Gastroesophageal sphincter (tissue), 4 donors: ENCODE measurements at regions not wholly inside any gene's neighbourhood (a gene's known extent, or its start where the extent isn't known, plus 50 kb on each side); places are given as distances from the start of the nearest gene placed in this dataset.

Source experiments
- ATAC-seq: fragments of 150-250 bp; one replicate; pipeline ENCODE4 v1.9.1; 2016; ENCODE audit warnings: mild to moderate bottlenecking, moderate library complexity
- H3K27ac ChIP-seq, 4 donors: fragments of 200-600 bp; sonication (generic) in 3 of 4; 1 replicate in 3 of 4; 2 replicates in 1 of 4; pipeline ENCODE4 v1.5.1; 2016 to 2019
- H3K27me3 ChIP-seq: fragments of 200-600 bp; sonication (generic); one replicate; pipeline ENCODE4 v1.5.1; 2019
- H3K36me3 ChIP-seq, 2 donors: fragments of 200-600 bp; sonication (generic); one replicate each; pipeline ENCODE4 v1.5.1; 2019; ENCODE audit warnings: control low read depth in 1 of 2
- H3K4me1 ChIP-seq, 3 donors: fragments of 200-600 bp; sonication (generic); 1 replicate in 2 of 3; 2 replicates in 1 of 3; pipeline ENCODE4 v1.5.1; 2016 to 2019; ENCODE audit warnings: control low read depth in 2 of 3
- H3K4me3 ChIP-seq, 2 donors: fragments of 200-600 bp; sonication (generic); one replicate each; pipeline ENCODE4 v1.5.1; 2019; ENCODE audit warnings: mild to moderate bottlenecking in 1 of 2, moderate library complexity in 1 of 2
- H3K9me3 ChIP-seq, 3 donors: fragments of 200-600 bp; sonication (generic); one replicate each; pipeline ENCODE4 v1.5.1; 2017 to 2019; ENCODE audit warnings: control low read depth in 2 of 3
- EP300 ChIP-seq: sonication (generic); formaldehyde crosslinking; IDR thresholded peaks from one replicate; pipeline ENCODE4 v1.6.1; 2017; ENCODE audit warnings: antibody characterized with exemption, mild to moderate bottlenecking
- POLR2A ChIP-seq, 2 donors: fragments of 450-650 bp; IDR thresholded peaks; one replicate each; pipeline ENCODE4 v1.6.1; 2017; ENCODE audit warnings: antibody characterized with exemption in 2 of 2, mild to moderate bottlenecking in 2 of 2, moderate library complexity in 1 of 2
- POLR2AphosphoS5 ChIP-seq: sonication (generic); formaldehyde crosslinking; IDR thresholded peaks from one replicate; pipeline ENCODE4 v1.6.1; 2017; ENCODE audit warnings: antibody characterized with exemption
- whole genome bisulfite sequencing, 2 donors: methylation state at CpG; one replicate each; pipeline ENCODE4 v1.1.5; 2018; ENCODE audit warnings: low coverage in 1 of 2; 5-methylcytosine and 5-hydroxymethylcytosine counted together
- TF ChIP-seq, protein P1 (sequence below), 4 experiments: fragments of 200-600 bp in 2 of 4; fragments of 450-650 bp in 2 of 4; sonication (generic) in 1 of 4; IDR thresholded peaks; one replicate each; pipeline ENCODE4 v1.5.1; 2017 to 2019; ENCODE audit warnings: antibody characterized with exemption in 4 of 4, mild to moderate bottlenecking in 2 of 4, moderate library complexity in 2 of 4

GRCh38 chr15:31517711-31518110 is 191.1 kb downstream of the KLF13 start:
- TF ChIP-seq POLR2AphosphoS5: no peak
- TF ChIP-seq, protein P1, sequence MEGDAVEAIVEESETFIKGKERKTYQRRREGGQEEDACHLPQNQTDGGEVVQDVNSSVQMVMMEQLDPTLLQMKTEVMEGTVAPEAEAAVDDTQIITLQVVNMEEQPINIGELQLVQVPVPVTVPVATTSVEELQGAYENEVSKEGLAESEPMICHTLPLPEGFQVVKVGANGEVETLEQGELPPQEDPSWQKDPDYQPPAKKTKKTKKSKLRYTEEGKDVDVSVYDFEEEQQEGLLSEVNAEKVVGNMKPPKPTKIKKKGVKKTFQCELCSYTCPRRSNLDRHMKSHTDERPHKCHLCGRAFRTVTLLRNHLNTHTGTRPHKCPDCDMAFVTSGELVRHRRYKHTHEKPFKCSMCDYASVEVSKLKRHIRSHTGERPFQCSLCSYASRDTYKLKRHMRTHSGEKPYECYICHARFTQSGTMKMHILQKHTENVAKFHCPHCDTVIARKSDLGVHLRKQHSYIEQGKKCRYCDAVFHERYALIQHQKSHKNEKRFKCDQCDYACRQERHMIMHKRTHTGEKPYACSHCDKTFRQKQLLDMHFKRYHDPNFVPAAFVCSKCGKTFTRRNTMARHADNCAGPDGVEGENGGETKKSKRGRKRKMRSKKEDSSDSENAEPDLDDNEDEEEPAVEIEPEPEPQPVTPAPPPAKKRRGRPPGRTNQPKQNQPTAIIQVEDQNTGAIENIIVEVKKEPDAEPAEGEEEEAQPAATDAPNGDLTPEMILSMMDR (IDR thresholded peaks at IDR 0.05): no peak
- TF ChIP-seq EP300: no peak
- no peak for TF ChIP-seq POLR2A (IDR thresholded peaks at IDR 0.05)
- no peaks in the 10 kb centered on the region for H3K27me3 ChIP-seq
- peaks cover 0 to 4% of the 10 kb centered on the region in 2 donors for H3K36me3 ChIP-seq
- 96% methylated on average over 4 of the region's 5 CpGs; no CpG with 5 or more reads in 1 of the 2 donors for WGBS, 2 donors
- H3K4me3 ChIP-seq: no peak overlapping the region
- no peak for ATAC-seq
- no peak overlapping the region for H3K27ac ChIP-seq
- H3K9me3 ChIP-seq: no peaks in the 10 kb centered on the region
- no peaks in the 10 kb centered on the region for H3K4me1 ChIP-seq

GRCh38 chr15:31522028-31522427 is 195.4 kb downstream of the KLF13 start:
- no peaks in the 10 kb centered on the region for H3K4me1 ChIP-seq
- peaks cover 0 to 37% of the 10 kb centered on the region in 2 donors for H3K36me3 ChIP-seq
- no peak overlapping the region for H3K27ac ChIP-seq
- no peaks in the 10 kb centered on the region for H3K9me3 ChIP-seq
- 71% methylated on average over 4 of the region's 4 CpGs for WGBS, 2 donors
- no peaks in the 10 kb centered on the region for H3K27me3 ChIP-seq
- H3K4me3 ChIP-seq: no peak overlapping the region
- ATAC-seq: no peak
- TF ChIP-seq EP300 (no peak), POLR2A (IDR thresholded peaks at IDR 0.05) (no peak), POLR2AphosphoS5 (no peak)
- TF ChIP-seq, protein P1 (IDR thresholded peaks at IDR 0.05): no peak

GRCh38 chr15:31523027-31523654 is 196.5 kb downstream of the KLF13 start:
- no peak for TF ChIP-seq POLR2A (IDR thresholded peaks at IDR 0.05)
- TF ChIP-seq, protein P1 (IDR thresholded peaks at IDR 0.05): no peak
- TF ChIP-seq POLR2AphosphoS5: no peak
- TF ChIP-seq EP300: no peak
- Histone ChIP-seq H3K36me3 (peaks cover 0 to 38% of the 10 kb centered on the region in 2 donors), H3K4me1 (no peaks in the 10 kb centered on the region), H3K9me3 (no peaks in the 10 kb centered on the region), H3K27me3 (no peaks in the 10 kb centered on the region), H3K27ac (no peak overlapping the region), H3K4me3 (no peak overlapping the region)
- WGBS, 2 donors: 100% methylated on average over 2 of the region's 10 CpGs; no CpG with 5 or more reads in 1 of the 2 donors
- ATAC-seq: no peak

DNA sequence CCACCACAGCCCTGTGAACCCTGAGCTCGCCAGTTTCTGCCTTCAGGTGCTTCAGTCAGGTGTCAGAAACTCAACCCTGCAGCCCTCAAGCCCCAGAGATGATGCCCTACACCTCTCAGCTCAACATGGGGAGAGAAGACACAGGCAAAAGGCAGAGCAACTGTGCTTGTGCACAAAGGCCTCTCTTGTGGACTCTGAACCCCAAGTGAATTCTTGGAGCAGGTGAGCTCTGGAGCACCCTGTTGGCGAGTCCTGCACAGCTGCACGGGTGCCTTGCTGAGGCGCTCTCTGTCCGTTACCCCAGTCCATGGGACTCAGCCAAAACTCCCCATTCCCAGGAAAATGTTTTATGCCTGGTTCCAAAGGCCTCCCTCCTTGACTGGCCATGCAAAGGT is 197.0 kb downstream of the KLF13 start:
- no peaks in the 10 kb centered on the region for H3K4me1 ChIP-seq
- peaks cover 0 to 41% of the 10 kb centered on the region in 2 donors for H3K36me3 ChIP-seq
- ATAC-seq: no peak
- no peak overlapping the region for H3K27ac ChIP-seq
- no peak overlapping the region for H3K4me3 ChIP-seq
- no peaks in the 10 kb centered on the region for H3K9me3 ChIP-seq
- 93% methylated on average over 3 of the region's 5 CpGs; no CpG with 5 or more reads in 1 of the 2 donors for WGBS, 2 donors
- H3K27me3 ChIP-seq: no peaks in the 10 kb centered on the region
- TF ChIP-seq POLR2AphosphoS5 (no peak), POLR2A (IDR thresholded peaks at IDR 0.05) (no peak), EP300 (no peak)
- TF ChIP-seq, protein P1 (IDR thresholded peaks at IDR 0.05): no peak

DNA sequence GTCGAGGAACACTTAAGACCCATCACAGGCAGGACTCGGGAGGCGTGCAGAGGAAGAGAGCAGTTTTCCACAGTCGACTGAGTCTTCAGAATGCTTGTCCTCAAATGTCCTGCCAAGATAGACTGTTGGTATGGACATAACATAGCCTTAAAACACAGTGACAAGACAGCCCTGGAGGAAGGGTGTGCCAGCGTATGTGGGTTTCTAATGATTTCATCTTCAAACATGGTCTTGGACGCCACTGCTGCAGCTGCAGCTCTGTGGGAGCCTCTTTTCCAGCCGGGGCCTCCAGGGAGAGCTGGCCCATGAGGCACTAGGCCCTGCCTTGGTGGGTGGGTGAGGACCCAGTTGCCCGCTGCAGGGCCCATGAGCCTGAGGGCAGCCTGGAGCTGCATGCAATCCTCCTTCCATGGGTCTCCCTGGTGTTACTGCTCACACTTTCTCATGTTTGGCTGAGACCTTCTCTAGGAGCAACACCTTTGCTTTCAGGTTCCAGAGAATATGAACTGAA is 198.6 kb downstream of the KLF13 start:
- ATAC-seq: no peak
- Histone ChIP-seq H3K4me3 (no peak overlapping the region), H3K4me1 (no peaks in the 10 kb centered on the region), H3K9me3 (no peaks in the 10 kb centered on the region), H3K36me3 (peaks cover 0 to 57% of the 10 kb centered on the region in 2 donors), H3K27ac (no peak overlapping the region), H3K27me3 (no peaks in the 10 kb centered on the region)
- TF ChIP-seq EP300: no peak
- no peak for TF ChIP-seq POLR2AphosphoS5
- TF ChIP-seq, protein P1 (IDR thresholded peaks at IDR 0.05): no peak
- TF ChIP-seq POLR2A (IDR thresholded peaks at IDR 0.05): no peak
- WGBS, 2 donors: 100% methylated on average over 3 of the region's 8 CpGs; no CpG with 5 or more reads in 1 of the 2 donors
